H1 (cell line): ENCODE measurements at regions not wholly inside any gene's neighbourhood (a gene's known extent, or its start where the extent isn't known, plus 50 kb on each side); places are given as distances from the start of the nearest gene placed in this dataset.

Experiments
- CTCF ChIA-PET: fragments of 300-600 bp; sonication (Branson Sonifier 250); formaldehyde crosslinking; loops from one replicate; lab custom pipeline; 2021; ENCODE audit not compliant: partially characterized antibody; lab: Charles Lee
- POLR2A ChIA-PET: fragments of 300-600 bp; sonication (Branson Sonifier 250); formaldehyde crosslinking; loops from one replicate; lab custom pipeline; 2021; ENCODE audit warnings: inconsistent platforms; ENCODE audit not compliant: partially characterized antibody; lab: Charles Lee
- DNase-seq, 2 experiments: peaks; one replicate each; pipeline versions ENCODE4 v3.0.0 to v3.0.0-alpha.2; 2010 to 2022; ENCODE audit warnings: low spot score in 2 of 2, low read depth in 1 of 2, mixed read lengths in 1 of 2
- FAIRE-seq: peaks from 2 replicates; lab custom pipeline; 2011; peaks lifted over from hg19 to GRCh38; lab: Jason Lieb, UNC
- H2AFZ ChIP-seq: 2 replicates; pipeline ENCODE4 v1.8.1; 2012; ENCODE audit warnings: low read length, inconsistent platforms
- H2AK5ac ChIP-seq: 2 replicates; pipeline ENCODE4 v1.6.1; 2013; ENCODE audit warnings: low read depth, low read length
- H2BK120ac ChIP-seq: replicated peaks from 2 replicates; pipeline ENCODE3; 2013; ENCODE audit warnings: low read depth, low read length, inconsistent platforms
- H2BK12ac ChIP-seq: 2 replicates; pipeline ENCODE4 v1.6.1; 2013; ENCODE audit warnings: low read depth, low read length
- H2BK15ac ChIP-seq: 2 replicates; pipeline ENCODE4 v1.6.1; 2013; ENCODE audit warnings: low read length
- H2BK20ac ChIP-seq: 2 replicates; pipeline ENCODE4 v1.6.1; 2013; ENCODE audit warnings: low read length
- H2BK5ac ChIP-seq: 2 replicates; pipeline ENCODE4 v1.6.1; 2013; ENCODE audit warnings: low read depth, low read length
- H3K14ac ChIP-seq: 2 replicates; pipeline ENCODE4 v1.6.1; 2013; ENCODE audit warnings: inconsistent platforms; ENCODE audit not compliant: insufficient read length
- H3K18ac ChIP-seq: 2 replicates; pipeline ENCODE4 v1.6.1; 2013; ENCODE audit warnings: low read length; ENCODE audit errors: extremely low read depth
- H3K23ac ChIP-seq: 2 replicates; pipeline ENCODE4 v1.6.1; 2013; ENCODE audit warnings: inconsistent platforms; ENCODE audit not compliant: insufficient read length
- H3K23me2 ChIP-seq: 2 replicates; pipeline ENCODE4 v1.6.1; 2013; ENCODE audit warnings: low read depth, low read length
- H3K27ac ChIP-seq: 2 replicates; pipeline ENCODE4 v1.6.1; 2011; ENCODE audit warnings: low read depth, low read length, inconsistent platforms
- H3K27me3 ChIP-seq, 4 experiments: replicated peaks in 1 of 4; 1 replicate in 1 of 4; 2 replicates in 3 of 4; pipeline versions ENCODE4 v1.6.1 to v1.8.1; 2011 to 2013; ENCODE audit warnings: low read length in 3 of 4, mild to moderate bottlenecking in 3 of 4, inconsistent platforms in 2 of 4, mixed read lengths in 2 of 4, moderate library complexity in 1 of 4; ENCODE audit not compliant: control insufficient read depth in 3 of 4, insufficient read depth in 3 of 4; ENCODE audit errors: extremely low read depth in 1 of 4
- H3K36me3 ChIP-seq, 4 experiments: 2 replicates each; pipeline versions ENCODE4 v1.6.1 to v1.8.1; 2011 to 2013; ENCODE audit warnings: mild to moderate bottlenecking in 4 of 4, low read length in 3 of 4, moderate library complexity in 2 of 4, control low read depth in 1 of 4, inconsistent platforms in 1 of 4; ENCODE audit not compliant: insufficient read depth in 4 of 4, control insufficient read depth in 2 of 4
- H3K4ac ChIP-seq: replicated peaks from 2 replicates; pipeline ENCODE3; 2013; ENCODE audit warnings: low read length, low read depth, mixed read lengths, inconsistent platforms; ENCODE audit not compliant: insufficient read length
- H3K4me1 ChIP-seq, 4 experiments: replicated peaks in 1 of 4; 1 replicate in 1 of 4; 2 replicates in 3 of 4; pipeline versions ENCODE4 v1.6.1 to v1.8.1; 2011 to 2013; ENCODE audit warnings: low read length in 3 of 4, inconsistent platforms in 2 of 4, mixed read lengths in 1 of 4; ENCODE audit not compliant: insufficient read depth in 4 of 4, control insufficient read depth in 3 of 4
- H3K4me2 ChIP-seq, 2 experiments: 2 replicates each; pipeline versions ENCODE4 v1.6.1 to v1.8.1; 2011 to 2013; ENCODE audit warnings: low read depth in 2 of 2, low read length in 2 of 2, control low read depth in 1 of 2, inconsistent platforms in 1 of 2, mild to moderate bottlenecking in 1 of 2; ENCODE audit not compliant: insufficient read depth in 1 of 2
- H3K4me3 ChIP-seq, 4 experiments: fragments of 200-600, 300-600 bp in 1 of 4; sonication (generic), shearing (Covaris generic), sonication (Bioruptor Twin) in 1 of 4; 2 replicates each; pipeline versions ENCODE4 v1.5.1 to v1.8.1; 2011 to 2016; ENCODE audit warnings: low read length in 4 of 4, low read depth in 3 of 4, control low read depth in 2 of 4, inconsistent platforms in 2 of 4, mild to moderate bottlenecking in 2 of 4, mixed read lengths in 1 of 4, moderate library complexity in 1 of 4; ENCODE audit not compliant: insufficient read depth in 2 of 4; ENCODE audit errors: extremely low read depth in 1 of 4
- H3K56ac ChIP-seq: replicated peaks from 2 replicates; pipeline ENCODE3; 2013; ENCODE audit warnings: low read depth, mild to moderate bottlenecking, mixed read lengths, low read length, inconsistent platforms; ENCODE audit not compliant: insufficient read length
- H3K79me1 ChIP-seq: 2 replicates; pipeline ENCODE4 v1.6.1; 2013; ENCODE audit warnings: low read depth, low read length, control low read depth
- H3K79me2 ChIP-seq, 2 experiments: 2 replicates each; pipeline versions ENCODE4 v1.6.1 to v1.8.1; 2012 to 2013; ENCODE audit warnings: low read length in 2 of 2, mild to moderate bottlenecking in 2 of 2, inconsistent platforms in 1 of 2; ENCODE audit not compliant: insufficient read depth in 2 of 2, control insufficient read depth in 1 of 2
- H3K9ac ChIP-seq, 4 experiments: replicated peaks in 1 of 4; 1 replicate in 1 of 4; 2 replicates in 3 of 4; pipeline versions ENCODE4 v1.6.1 to v1.8.1; 2011 to 2013; ENCODE audit warnings: low read depth in 3 of 4, low read length in 3 of 4, control low read depth in 2 of 4, mild to moderate bottlenecking in 2 of 4, moderate library complexity in 2 of 4, inconsistent platforms in 1 of 4; ENCODE audit errors: extremely low read depth in 1 of 4
- H3K9me3 ChIP-seq, 2 experiments: 2 replicates each; pipeline versions ENCODE4 v1.6.1 to v1.8.1; 2012 to 2013; ENCODE audit warnings: mild to moderate bottlenecking in 2 of 2, moderate library complexity in 2 of 2, control low read depth in 1 of 2, inconsistent platforms in 1 of 2, low read depth in 1 of 2, low read length in 1 of 2, mixed read lengths in 1 of 2; ENCODE audit not compliant: insufficient read depth in 2 of 2
- H4K20me1 ChIP-seq, 2 experiments: replicated peaks in 1 of 2; 2 replicates each; pipeline versions ENCODE3 to v1.8.1; 2011 to 2013; ENCODE audit warnings: inconsistent platforms in 2 of 2, low read length in 2 of 2, mild to moderate bottlenecking in 1 of 2; ENCODE audit not compliant: insufficient read depth in 2 of 2, control insufficient read depth in 1 of 2
- H4K5ac ChIP-seq: 2 replicates; pipeline ENCODE4 v1.6.1; 2013; ENCODE audit warnings: low read length, low read depth, mixed read lengths, inconsistent platforms; ENCODE audit not compliant: insufficient read length
- H4K8ac ChIP-seq: 2 replicates; pipeline ENCODE4 v1.8.0; 2013; ENCODE audit warnings: mild to moderate bottlenecking, moderate library complexity, low read length, inconsistent platforms; ENCODE audit not compliant: insufficient read depth; ENCODE audit errors: extremely low read depth
- H4K91ac ChIP-seq: replicated peaks from 2 replicates; pipeline ENCODE3; 2013; ENCODE audit warnings: low read length, mixed read lengths, inconsistent platforms; ENCODE audit not compliant: insufficient read length
- CBX8 ChIP-seq: fragments of 300-800, 300-1000 bp; sonication (generic); IDR thresholded peaks from 2 replicates; pipeline ENCODE4 v1.7.1; 2016; ENCODE audit warnings: low read depth, low read length, borderline replicate concordance
- HDAC6 ChIP-seq: IDR thresholded peaks from one replicate; pipeline ENCODE4 v1.7.1; 2012; ENCODE audit warnings: low read depth, mild to moderate bottlenecking, inconsistent platforms, low read length, moderate library complexity
- SAP30 ChIP-seq: fragments of 300-600 bp; sonication (generic); IDR thresholded peaks from 2 replicates; pipeline ENCODE4 v1.7.1; 2012; ENCODE audit warnings: low read length, moderate library complexity, mild to moderate bottlenecking, inconsistent platforms; ENCODE audit not compliant: insufficient read depth, insufficient replicate concordance
- SIN3A ChIP-seq, 2 experiments: IDR thresholded peaks in 1 of 2; conservative IDR thresholded peaks in 1 of 2; 2 replicates each; pipeline ENCODE4 v1.6.1; 2011 to 2012; ENCODE audit warnings: low read length in 2 of 2, improper control_type of control experiment in 1 of 2, low read depth in 1 of 2, mild to moderate bottlenecking in 1 of 2
- SUZ12 ChIP-seq: fragments of 200-600 bp; sonication (generic); IDR thresholded peaks from 2 replicates; pipeline ENCODE4 v1.6.1; 2012; ENCODE audit warnings: mild to moderate bottlenecking, inconsistent platforms, low read length, moderate library complexity, mixed read lengths
- WGBS, 2 experiments: shearing (Covaris generic) in 1 of 2; methylation state at CpG; one replicate each; pipeline versions ENCODE4 v1.1.6 to v1.1.7; 2013 to 2015; ENCODE audit warnings: low lambda C conversion rate in 2 of 2, mixed read lengths in 2 of 2, inconsistent platforms in 1 of 2, low coverage in 1 of 2, missing lambda C conversion rate in 1 of 2; ENCODE audit not compliant: insufficient replicate concordance in 2 of 2, insufficient coverage in 1 of 2, insufficient read length in 1 of 2; ENCODE audit errors: extremely low coverage in 1 of 2, missing lambda C conversion rate in 1 of 2; 5-methylcytosine and 5-hydroxymethylcytosine counted together
- TF ChIP-seq, protein P1 (sequence below), 3 experiments: IDR thresholded peaks; 1 replicate in 2 of 3; 2 replicates in 1 of 3; pipeline versions ENCODE4 v1.5.1 to v1.6.1; 2011; ENCODE audit warnings: low read length in 3 of 3, mild to moderate bottlenecking in 3 of 3, inconsistent platforms in 2 of 3, low read depth in 1 of 3, moderate library complexity in 1 of 3; ENCODE audit not compliant: insufficient read depth in 1 of 3; ENCODE audit errors: control extremely low read depth in 1 of 3
- TF ChIP-seq, protein P2 (sequence below): IDR thresholded peaks from 2 replicates; pipeline ENCODE4 v1.6.1; 2012; ENCODE audit warnings: inconsistent platforms

DNA sequence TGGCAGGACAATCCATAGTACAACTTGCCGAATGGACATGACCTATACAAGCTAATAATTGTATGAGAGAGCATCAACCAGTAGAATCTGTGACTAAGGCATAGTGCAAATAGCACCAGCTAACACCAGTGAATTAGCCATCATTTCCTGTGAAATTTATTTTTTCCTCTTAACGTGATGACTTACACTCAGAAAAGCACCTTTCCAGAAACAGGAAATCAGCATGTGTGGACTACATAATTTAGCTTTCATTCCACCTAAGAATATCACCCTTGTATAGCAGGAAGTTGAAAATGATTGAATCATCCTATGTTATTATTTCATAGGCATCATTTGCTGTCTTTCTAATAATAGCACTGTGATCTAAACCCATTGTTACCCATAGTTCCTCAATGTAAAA, 1393.4 kb upstream of the PCDH7 start:
- H3K9ac ChIP-seq, result no peak overlapping the region
- no peaks in the 10 kb centered on the region for H3K36me3 ChIP-seq
- no peak overlapping the region for H3K56ac ChIP-seq
- no peak overlapping the region for H3K23ac ChIP-seq
- no peak overlapping the region for H2AFZ ChIP-seq
- no peak overlapping the region for H2AK5ac ChIP-seq
- H2BK120ac ChIP-seq, result no peak overlapping the region
- no peaks in the 10 kb centered on the region for H3K23me2 ChIP-seq
- H3K4me1 ChIP-seq, result no peaks in the 10 kb centered on the region
- POLR2A ChIA-PET, result no interaction called here
- no peaks in the 10 kb centered on the region for H3K27me3 ChIP-seq
- no peaks in the 10 kb centered on the region for H3K79me1 ChIP-seq
- H4K91ac ChIP-seq, result no peak overlapping the region
- H2BK15ac ChIP-seq, result no peak overlapping the region
- DNase-seq (no peak), FAIRE-seq (no peak)
- no peak overlapping the region for H2BK20ac ChIP-seq
- TF ChIP-seq, protein P1, sequence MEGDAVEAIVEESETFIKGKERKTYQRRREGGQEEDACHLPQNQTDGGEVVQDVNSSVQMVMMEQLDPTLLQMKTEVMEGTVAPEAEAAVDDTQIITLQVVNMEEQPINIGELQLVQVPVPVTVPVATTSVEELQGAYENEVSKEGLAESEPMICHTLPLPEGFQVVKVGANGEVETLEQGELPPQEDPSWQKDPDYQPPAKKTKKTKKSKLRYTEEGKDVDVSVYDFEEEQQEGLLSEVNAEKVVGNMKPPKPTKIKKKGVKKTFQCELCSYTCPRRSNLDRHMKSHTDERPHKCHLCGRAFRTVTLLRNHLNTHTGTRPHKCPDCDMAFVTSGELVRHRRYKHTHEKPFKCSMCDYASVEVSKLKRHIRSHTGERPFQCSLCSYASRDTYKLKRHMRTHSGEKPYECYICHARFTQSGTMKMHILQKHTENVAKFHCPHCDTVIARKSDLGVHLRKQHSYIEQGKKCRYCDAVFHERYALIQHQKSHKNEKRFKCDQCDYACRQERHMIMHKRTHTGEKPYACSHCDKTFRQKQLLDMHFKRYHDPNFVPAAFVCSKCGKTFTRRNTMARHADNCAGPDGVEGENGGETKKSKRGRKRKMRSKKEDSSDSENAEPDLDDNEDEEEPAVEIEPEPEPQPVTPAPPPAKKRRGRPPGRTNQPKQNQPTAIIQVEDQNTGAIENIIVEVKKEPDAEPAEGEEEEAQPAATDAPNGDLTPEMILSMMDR (IDR thresholded peaks at IDR 0.05; ENCODE audit: control extremely low read depth in 1 of 3, insufficient read depth in 1 of 3, low read depth in 1 of 3, low read length in 3 of 3), result no peak
- no peak for TF ChIP-seq SIN3A (conservative IDR thresholded peaks at IDR 0.05 in 1 of 2, IDR thresholded peaks at IDR 0.05 in 1 of 2; ENCODE audit: low read depth in 1 of 2, low read length in 2 of 2)
- no peak for TF ChIP-seq HDAC6
- TF ChIP-seq SUZ12, result no peak
- TF ChIP-seq, protein P2, sequence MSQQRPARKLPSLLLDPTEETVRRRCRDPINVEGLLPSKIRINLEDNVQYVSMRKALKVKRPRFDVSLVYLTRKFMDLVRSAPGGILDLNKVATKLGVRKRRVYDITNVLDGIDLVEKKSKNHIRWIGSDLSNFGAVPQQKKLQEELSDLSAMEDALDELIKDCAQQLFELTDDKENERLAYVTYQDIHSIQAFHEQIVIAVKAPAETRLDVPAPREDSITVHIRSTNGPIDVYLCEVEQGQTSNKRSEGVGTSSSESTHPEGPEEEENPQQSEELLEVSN, result no peak
- TF ChIP-seq CBX8, result no peak
- TF ChIP-seq SAP30, result no peak
- H2BK5ac ChIP-seq, result no peak overlapping the region
- no peak overlapping the region for H3K4ac ChIP-seq
- 91% methylated on average over 2 of the region's 2 CpGs; no CpG with 5 or more reads in 1 of the 2 experiments for WGBS, 2 experiments
- no peak overlapping the region for H2BK12ac ChIP-seq
- H4K20me1 ChIP-seq, result no peaks in the 10 kb centered on the region
- H3K79me2 ChIP-seq, result no peaks in the 10 kb centered on the region
- no peak overlapping the region for H3K27ac ChIP-seq
- H3K4me3 ChIP-seq, result no peak overlapping the region
- no peaks in the 10 kb centered on the region for H3K9me3 ChIP-seq
- CTCF ChIA-PET, result no interaction called here
- H3K14ac ChIP-seq, result no peak overlapping the region
- no peak overlapping the region for H3K18ac ChIP-seq
- no peak overlapping the region for H4K5ac ChIP-seq
- no peak overlapping the region for H3K4me2 ChIP-seq
- no peak overlapping the region for H4K8ac ChIP-seq
